ENCODE measurements at regions not wholly inside any gene's neighbourhood (a gene's known extent, or its start where the extent isn't known, plus 50 kb on each side); places are given as distances from the start of the nearest gene placed in this dataset.
A peak's percentile ranks its signal among the peaks of the same experiment; 100 is the strongest.

DNA sequence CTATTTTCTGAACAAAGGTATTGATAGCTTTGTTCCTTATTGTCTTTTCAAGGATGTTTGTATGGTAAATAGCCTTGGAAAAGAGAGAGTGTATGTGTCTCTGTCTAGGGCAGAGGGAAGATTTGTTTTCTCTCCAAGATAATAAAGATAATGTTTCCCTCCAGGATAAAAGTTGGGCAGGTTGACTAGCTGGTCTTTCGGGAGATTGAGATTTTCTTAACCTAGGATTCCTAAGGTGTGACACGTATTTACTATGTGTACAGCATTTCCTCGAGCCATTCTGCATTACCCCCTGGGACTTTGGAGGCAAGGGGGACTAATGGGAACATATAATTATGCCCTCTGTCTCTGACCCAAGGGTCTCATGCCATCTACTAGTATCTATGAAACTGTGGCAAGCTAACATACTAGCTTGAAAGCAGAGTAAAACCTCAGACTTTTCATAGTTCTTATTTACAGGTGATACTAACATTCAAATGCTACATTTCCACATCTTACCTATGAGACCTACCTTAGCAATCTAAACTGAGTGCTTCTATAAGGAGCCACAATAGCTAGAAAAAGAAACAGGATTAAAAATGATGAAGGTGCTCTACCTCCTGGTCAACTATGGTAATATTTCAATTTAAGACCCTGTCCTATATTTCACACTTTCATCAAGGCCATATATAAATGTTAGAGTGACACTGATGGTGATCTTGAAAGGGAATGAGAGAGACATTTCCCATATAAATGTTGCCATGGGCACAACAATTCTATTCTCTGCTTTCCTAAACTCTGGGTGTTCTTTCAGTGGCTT, 252.9 kb upstream of the CBLB start:
- Histone ChIP-seq H3K9ac (ENCODE audit: low read depth in 1 of 2, low read length in 2 of 2) (no peak overlapping the region), H3K27me3 (ENCODE audit: control insufficient read depth in 4 of 4, insufficient read depth in 4 of 4, low read length in 3 of 4) (peaks cover 0 to 4% (median 0%) of the 10 kb centered on the region in 4 donors), H3K36me3 (ENCODE audit: control insufficient read depth in 4 of 4, insufficient read depth in 3 of 4, low read depth in 1 of 4, low read length in 3 of 4) (no peaks in the 10 kb centered on the region), H3K4me3 (ENCODE audit: low read depth in 1 of 3, low read length in 3 of 3) (no peak overlapping the region), H3K27ac (ENCODE audit: low read depth in 1 of 2, low read length in 2 of 2) (no peak overlapping the region), H3K9me3 (ENCODE audit: control insufficient read depth in 4 of 4, low read length in 3 of 4) (no peaks in the 10 kb centered on the region), H3K4me1 (ENCODE audit: control insufficient read depth in 4 of 4, insufficient read depth in 4 of 4, low read length in 3 of 4) (no peaks in the 10 kb centered on the region)
- no peak for DNase-seq (ENCODE audit: low spot score)
- 69% methylated on average over 3 of the region's 3 CpGs for WGBS
- TF ChIP-seq RAD21 (IDR thresholded peaks at IDR 0.05), result peak; percentile 49 to 52
- TF ChIP-seq, protein P1, sequence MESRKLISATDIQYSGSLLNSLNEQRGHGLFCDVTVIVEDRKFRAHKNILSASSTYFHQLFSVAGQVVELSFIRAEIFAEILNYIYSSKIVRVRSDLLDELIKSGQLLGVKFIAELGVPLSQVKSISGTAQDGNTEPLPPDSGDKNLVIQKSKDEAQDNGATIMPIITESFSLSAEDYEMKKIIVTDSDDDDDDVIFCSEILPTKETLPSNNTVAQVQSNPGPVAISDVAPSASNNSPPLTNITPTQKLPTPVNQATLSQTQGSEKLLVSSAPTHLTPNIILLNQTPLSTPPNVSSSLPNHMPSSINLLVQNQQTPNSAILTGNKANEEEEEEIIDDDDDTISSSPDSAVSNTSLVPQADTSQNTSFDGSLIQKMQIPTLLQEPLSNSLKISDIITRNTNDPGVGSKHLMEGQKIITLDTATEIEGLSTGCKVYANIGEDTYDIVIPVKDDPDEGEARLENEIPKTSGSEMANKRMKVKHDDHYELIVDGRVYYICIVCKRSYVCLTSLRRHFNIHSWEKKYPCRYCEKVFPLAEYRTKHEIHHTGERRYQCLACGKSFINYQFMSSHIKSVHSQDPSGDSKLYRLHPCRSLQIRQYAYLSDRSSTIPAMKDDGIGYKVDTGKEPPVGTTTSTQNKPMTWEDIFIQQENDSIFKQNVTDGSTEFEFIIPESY (IDR thresholded peaks at IDR 0.05), result no peak

DNA sequence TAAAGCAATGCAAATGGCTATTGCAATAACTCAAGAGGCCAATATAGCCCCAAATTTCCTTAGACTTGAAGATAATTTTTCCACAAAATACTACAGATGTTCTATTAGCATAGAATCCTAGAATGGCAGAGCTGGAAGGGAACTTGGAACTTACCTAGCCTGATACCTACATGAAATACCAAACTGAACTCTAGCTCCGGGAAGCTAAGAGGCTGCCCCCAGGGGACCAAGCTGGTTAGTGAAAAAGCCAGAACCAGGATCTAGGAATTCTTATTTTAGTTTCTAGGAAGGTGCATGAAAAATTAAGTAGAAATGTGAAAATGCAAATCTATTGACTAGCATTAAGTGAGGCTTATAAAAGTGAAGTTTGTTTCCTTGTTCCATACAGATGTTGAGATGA, 256.0 kb upstream of the CBLB start:
- no peak overlapping the region for H3K27ac ChIP-seq (ENCODE audit: low read depth in 1 of 2, low read length in 2 of 2)
- no peaks in the 10 kb centered on the region for H3K36me3 ChIP-seq (ENCODE audit: control insufficient read depth in 4 of 4, insufficient read depth in 3 of 4, low read depth in 1 of 4, low read length in 3 of 4)
- no peak overlapping the region for H3K9ac ChIP-seq (ENCODE audit: low read depth in 1 of 2, low read length in 2 of 2)
- no peak overlapping the region for H3K4me3 ChIP-seq (ENCODE audit: low read depth in 1 of 3, low read length in 3 of 3)
- peaks cover 0 to 6% (median 0%) of the 10 kb centered on the region in 4 donors for H3K27me3 ChIP-seq (ENCODE audit: control insufficient read depth in 4 of 4, insufficient read depth in 4 of 4, low read length in 3 of 4)
- no peaks in the 10 kb centered on the region for H3K9me3 ChIP-seq (ENCODE audit: control insufficient read depth in 4 of 4, low read length in 3 of 4)
- no peak for DNase-seq (ENCODE audit: low spot score)
- WGBS, result 68% methylated on average over 1 of the region's 1 CpG
- H3K4me1 ChIP-seq (ENCODE audit: control insufficient read depth in 4 of 4, insufficient read depth in 4 of 4, low read length in 3 of 4), result no peaks in the 10 kb centered on the region
- TF ChIP-seq NR2F2 (IDR thresholded peaks at IDR 0.05) (no peak), RAD21 (IDR thresholded peaks at IDR 0.05) (no peak), TAF1 (conservative IDR thresholded peaks at IDR 0.05) (no peak), EGR1 (IDR thresholded peaks at IDR 0.05; ENCODE audit: low read depth in 2 of 2) (no peak), HNF4A (conservative IDR thresholded peaks at IDR 0.05) (no peak), SP1 (IDR thresholded peaks at IDR 0.05) (no peak), FOXA2 (IDR thresholded peaks at IDR 0.05) (no peak), JUND (IDR thresholded peaks at IDR 0.05) (no peak), RXRA (IDR thresholded peaks at IDR 0.05) (no peak), YY1 (IDR thresholded peaks at IDR 0.05) (no peak), HNF4G (IDR thresholded peaks at IDR 0.05) (no peak), FOXA1 (IDR thresholded peaks at IDR 0.05) (no peak), GABPA (IDR thresholded peaks at IDR 0.05 in 1 of 2, conservative IDR thresholded peaks at IDR 0.05 in 1 of 2) (no peak)
- TF ChIP-seq, protein P1 (IDR thresholded peaks at IDR 0.05), result no peak
- TF ChIP-seq, protein P2, sequence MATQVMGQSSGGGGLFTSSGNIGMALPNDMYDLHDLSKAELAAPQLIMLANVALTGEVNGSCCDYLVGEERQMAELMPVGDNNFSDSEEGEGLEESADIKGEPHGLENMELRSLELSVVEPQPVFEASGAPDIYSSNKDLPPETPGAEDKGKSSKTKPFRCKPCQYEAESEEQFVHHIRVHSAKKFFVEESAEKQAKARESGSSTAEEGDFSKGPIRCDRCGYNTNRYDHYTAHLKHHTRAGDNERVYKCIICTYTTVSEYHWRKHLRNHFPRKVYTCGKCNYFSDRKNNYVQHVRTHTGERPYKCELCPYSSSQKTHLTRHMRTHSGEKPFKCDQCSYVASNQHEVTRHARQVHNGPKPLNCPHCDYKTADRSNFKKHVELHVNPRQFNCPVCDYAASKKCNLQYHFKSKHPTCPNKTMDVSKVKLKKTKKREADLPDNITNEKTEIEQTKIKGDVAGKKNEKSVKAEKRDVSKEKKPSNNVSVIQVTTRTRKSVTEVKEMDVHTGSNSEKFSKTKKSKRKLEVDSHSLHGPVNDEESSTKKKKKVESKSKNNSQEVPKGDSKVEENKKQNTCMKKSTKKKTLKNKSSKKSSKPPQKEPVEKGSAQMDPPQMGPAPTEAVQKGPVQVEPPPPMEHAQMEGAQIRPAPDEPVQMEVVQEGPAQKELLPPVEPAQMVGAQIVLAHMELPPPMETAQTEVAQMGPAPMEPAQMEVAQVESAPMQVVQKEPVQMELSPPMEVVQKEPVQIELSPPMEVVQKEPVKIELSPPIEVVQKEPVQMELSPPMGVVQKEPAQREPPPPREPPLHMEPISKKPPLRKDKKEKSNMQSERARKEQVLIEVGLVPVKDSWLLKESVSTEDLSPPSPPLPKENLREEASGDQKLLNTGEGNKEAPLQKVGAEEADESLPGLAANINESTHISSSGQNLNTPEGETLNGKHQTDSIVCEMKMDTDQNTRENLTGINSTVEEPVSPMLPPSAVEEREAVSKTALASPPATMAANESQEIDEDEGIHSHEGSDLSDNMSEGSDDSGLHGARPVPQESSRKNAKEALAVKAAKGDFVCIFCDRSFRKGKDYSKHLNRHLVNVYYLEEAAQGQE (IDR thresholded peaks at IDR 0.05), result no peak
- TF ChIP-seq, protein P3, sequence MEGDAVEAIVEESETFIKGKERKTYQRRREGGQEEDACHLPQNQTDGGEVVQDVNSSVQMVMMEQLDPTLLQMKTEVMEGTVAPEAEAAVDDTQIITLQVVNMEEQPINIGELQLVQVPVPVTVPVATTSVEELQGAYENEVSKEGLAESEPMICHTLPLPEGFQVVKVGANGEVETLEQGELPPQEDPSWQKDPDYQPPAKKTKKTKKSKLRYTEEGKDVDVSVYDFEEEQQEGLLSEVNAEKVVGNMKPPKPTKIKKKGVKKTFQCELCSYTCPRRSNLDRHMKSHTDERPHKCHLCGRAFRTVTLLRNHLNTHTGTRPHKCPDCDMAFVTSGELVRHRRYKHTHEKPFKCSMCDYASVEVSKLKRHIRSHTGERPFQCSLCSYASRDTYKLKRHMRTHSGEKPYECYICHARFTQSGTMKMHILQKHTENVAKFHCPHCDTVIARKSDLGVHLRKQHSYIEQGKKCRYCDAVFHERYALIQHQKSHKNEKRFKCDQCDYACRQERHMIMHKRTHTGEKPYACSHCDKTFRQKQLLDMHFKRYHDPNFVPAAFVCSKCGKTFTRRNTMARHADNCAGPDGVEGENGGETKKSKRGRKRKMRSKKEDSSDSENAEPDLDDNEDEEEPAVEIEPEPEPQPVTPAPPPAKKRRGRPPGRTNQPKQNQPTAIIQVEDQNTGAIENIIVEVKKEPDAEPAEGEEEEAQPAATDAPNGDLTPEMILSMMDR (IDR thresholded peaks at IDR 0.05; ENCODE audit: low read depth, low read length, missing input control), result no peak
- TF ChIP-seq, protein P4, sequence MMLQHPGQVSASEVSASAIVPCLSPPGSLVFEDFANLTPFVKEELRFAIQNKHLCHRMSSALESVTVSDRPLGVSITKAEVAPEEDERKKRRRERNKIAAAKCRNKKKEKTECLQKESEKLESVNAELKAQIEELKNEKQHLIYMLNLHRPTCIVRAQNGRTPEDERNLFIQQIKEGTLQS (IDR thresholded peaks at IDR 0.05), result no peak
- TF ChIP-seq, protein P5, sequence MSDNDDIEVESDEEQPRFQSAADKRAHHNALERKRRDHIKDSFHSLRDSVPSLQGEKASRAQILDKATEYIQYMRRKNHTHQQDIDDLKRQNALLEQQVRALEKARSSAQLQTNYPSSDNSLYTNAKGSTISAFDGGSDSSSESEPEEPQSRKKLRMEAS (IDR thresholded peaks at IDR 0.05), result no peak

All from liver (tissue), 8 donors.